GM13977 (cell line): ENCODE measurements at regions not wholly inside any gene's neighbourhood (a gene's known extent, or its start where the extent isn't known, plus 50 kb on each side); places are given as distances from the start of the nearest gene placed in this dataset.

Source experiments
- DNase-seq: peaks from one replicate; pipeline ENCODE4 v3.0.0; 2012; ENCODE audit warnings: low spot score
- in situ Hi-C: fragments of 300-500 bp; cut with MboI; formaldehyde crosslinking; loops from one replicate; pipeline ENCODE4 v1.12.0; 2022; ENCODE audit warnings: low sequenced_read_pairs, low pct_unique_long_range_greater_than_20kb, mixed read lengths, inconsistent platforms; ENCODE audit not compliant: unreplicated experiment
- TF ChIP-seq, protein P1 (sequence below): IDR thresholded peaks from 2 replicates; pipeline ENCODE4 v1.5.1; 2012; ENCODE audit warnings: mild to moderate bottlenecking, control low read depth; ENCODE audit not compliant: insufficient read depth; ENCODE audit errors: extremely low read depth, missing control alignments

DNA sequence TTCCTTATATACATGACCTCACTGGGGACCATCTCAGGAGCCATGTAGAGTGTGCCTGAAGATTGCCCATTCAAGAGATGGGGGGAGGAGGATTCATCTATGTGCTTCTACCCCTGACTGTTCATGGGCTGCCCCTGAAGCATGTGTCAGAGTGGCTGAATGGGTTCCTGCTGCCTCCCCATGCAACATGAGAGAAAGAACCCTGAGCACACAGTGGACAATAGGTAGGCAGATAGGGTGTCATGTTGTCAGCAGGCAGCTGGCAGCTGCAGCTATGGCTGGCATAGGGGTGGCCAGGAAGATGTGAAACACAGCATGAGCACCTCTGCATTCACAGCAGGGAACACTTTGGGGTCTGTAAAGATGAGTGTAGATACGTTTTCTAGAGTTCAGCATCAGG is 208.4 kb upstream of the CNR1 start:
- TF ChIP-seq, protein P1, sequence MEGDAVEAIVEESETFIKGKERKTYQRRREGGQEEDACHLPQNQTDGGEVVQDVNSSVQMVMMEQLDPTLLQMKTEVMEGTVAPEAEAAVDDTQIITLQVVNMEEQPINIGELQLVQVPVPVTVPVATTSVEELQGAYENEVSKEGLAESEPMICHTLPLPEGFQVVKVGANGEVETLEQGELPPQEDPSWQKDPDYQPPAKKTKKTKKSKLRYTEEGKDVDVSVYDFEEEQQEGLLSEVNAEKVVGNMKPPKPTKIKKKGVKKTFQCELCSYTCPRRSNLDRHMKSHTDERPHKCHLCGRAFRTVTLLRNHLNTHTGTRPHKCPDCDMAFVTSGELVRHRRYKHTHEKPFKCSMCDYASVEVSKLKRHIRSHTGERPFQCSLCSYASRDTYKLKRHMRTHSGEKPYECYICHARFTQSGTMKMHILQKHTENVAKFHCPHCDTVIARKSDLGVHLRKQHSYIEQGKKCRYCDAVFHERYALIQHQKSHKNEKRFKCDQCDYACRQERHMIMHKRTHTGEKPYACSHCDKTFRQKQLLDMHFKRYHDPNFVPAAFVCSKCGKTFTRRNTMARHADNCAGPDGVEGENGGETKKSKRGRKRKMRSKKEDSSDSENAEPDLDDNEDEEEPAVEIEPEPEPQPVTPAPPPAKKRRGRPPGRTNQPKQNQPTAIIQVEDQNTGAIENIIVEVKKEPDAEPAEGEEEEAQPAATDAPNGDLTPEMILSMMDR, result no peak
- in situ Hi-C loops, result no loop called here
- DNase-seq, result no peak

DNA sequence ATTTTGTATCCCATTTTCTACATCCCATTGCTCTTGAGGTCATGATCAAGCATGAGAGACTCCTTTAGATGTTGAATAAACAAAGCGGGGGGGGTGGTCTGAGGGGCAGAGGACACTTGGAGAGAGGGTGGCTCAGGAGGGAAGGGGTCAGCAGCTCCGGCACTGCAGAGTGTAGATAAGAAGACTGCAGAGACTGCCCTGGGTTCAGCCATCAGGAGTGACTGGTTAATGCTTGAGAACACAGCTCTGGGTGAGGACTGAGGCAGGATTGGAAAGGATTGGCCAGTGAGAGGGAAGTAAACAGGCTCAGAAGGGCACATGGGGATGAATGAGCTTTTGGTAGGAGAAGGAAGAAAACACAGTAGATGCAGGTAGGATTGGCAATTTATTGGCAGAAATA is 205.3 kb upstream of the CNR1 start:
- in situ Hi-C loops, result no loop called here

DNA sequence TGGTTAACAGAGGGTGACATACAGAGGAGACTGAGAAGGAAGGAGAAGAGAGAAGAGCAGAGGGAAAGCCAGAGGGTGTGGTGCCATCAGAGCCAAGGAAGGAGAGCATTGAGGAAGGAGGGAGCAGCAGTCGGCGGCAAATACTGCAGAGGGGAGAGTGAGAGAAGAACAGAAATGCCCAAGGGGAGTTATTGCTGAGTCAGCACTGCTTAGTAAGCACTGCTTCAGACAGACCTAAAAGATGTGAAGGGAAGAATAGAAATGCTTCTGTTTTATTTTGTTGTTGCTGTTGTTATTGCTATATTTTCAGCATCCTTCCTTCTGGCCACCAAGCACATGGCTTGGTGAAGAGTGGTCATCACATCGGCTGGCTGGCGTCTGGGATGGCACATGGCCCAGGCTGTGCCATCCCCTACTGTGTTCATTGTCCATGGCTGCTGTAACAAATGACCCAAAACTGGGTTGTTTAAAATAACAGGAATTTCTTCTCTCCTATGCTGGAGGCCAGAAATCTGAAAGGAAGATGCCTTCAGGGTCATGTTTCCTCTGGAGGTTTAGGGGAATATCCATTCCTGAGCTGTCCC is 204.1 kb upstream of the CNR1 start:
- TF ChIP-seq, protein P1, result no peak
- DNase-seq, result no peak
- in situ Hi-C loops, result no loop called here

More for the DNA sequence above, 205.3 kb upstream of the CNR1 start:
- TF ChIP-seq, protein P1, result no peak
- DNase-seq, result no peak

DNA sequence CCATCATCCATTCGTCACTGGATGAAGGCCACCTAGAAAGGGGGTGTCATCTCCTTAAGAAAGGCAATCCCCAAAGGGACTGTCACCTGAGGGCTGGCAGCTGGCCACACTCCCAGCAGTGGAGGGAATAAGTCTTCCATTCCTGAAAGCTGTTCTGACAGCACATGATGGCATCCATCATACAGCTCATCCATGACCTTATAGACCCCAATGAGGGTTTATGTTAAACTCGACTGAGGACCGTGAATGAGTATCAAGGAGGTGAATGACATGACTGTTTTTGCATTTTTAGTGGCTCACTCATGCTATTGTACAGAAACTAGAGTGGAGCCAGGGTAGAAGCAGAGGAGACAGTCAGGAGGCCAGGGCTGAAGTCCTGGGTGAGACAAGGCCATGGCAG is 203.1 kb upstream of the CNR1 start:
- DNase-seq, result no peak
- in situ Hi-C loops, result no loop called here
- TF ChIP-seq, protein P1, result no peak

DNA sequence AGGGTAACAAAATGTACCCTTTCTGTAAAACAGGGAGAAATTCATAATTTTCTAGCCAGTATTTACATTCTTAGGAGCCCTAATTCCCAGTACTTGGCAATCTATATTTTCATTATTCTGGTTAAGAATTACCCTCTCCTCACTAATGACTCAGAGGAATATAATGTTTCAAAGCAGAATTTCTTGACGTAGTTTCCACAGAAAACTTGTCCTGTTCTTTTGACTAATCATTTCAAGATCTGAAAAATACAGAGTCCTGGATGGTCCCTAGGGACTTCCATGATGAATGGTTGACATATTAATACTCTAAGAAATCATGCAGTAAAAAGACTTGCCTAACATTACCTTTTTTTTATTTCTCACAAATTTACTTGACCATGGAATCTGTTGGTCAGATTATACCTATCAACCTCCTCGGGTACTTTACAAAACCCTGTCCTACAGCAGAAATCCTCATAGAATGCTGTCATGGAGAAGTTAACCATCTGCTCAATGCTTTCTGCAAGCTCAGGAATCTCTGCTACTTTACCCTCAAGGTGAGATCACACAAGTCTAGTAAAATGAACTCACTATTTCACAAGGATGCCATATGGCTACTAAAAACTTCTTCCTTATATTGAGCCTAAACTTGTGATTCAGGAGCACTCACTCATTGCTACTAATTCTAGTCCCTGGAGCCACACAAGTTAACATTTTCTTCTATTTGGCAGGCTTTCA is 202.1 kb upstream of the CNR1 start:
- TF ChIP-seq, protein P1, result no peak
- DNase-seq, result no peak
- in situ Hi-C loops, result no loop called here

DNA sequence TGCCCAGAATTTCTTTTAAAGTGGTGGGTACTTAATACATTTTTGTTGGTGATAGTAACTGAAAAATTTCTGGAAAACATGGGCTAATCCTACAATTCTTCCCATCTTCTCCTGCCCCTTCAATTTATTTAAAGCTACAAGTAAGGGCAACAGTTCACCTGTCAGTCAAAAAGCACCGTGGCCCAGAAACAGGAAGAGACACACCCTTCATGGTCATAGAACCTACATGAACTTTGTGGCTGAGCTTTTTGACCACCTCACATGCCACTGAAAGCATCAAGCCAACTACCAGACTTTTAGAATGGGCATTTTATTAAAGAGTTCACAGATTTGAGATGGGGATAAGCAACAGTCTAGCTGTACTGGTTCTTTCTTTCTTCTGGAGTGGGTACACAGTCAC is 201.1 kb upstream of the CNR1 start:
- in situ Hi-C loops, result no loop called here
- DNase-seq, result no peak
- TF ChIP-seq, protein P1, result no peak
